Activated CD4-positive, alpha-beta T cell treated with anti-CD3 and anti-CD28 coated beads, Interleukin-2, amount 50 U/mL, for 48 hours (primary cell): ENCODE measurements at regions not wholly inside any gene's neighbourhood (a gene's known extent, or its start where the extent isn't known, plus 50 kb on each side); places are given as distances from the start of the nearest gene placed in this dataset.
"Not testable (repeated sequence)": the region's sequence is repeated elsewhere in the genome, so short reads cannot be mapped to it uniquely, and the experiment has no call there.

Experiments used
- DNase-seq, 2 experiments: peaks; one replicate each; pipeline ENCODE4 v3.0.0-alpha.2; 2020

GRCh38 chr2:104977958-104978357, 59.9 kb upstream of the MRPS9 start:
- no peak for DNase-seq

DNA sequence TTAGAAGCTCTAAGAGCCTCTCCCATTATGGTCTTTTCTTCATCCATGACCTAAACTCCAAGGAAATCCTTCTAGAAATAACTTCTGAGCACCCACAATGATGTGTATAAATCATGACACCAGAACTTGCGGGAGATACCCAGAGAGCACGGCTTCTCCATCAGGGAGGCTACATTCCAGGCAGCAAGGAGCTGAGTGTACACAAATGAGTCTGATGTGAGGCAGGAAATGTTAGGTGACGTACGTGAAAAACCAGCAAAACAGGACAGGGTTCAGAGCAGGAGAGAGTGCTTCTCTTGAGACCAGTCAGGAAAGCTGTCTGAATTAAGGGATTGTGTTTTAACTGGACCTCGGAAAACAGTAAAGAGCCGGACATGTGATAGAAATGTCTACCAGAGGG, 58.1 kb upstream of the MRPS9 start:
- DNase-seq = not testable (repeated sequence)

DNA sequence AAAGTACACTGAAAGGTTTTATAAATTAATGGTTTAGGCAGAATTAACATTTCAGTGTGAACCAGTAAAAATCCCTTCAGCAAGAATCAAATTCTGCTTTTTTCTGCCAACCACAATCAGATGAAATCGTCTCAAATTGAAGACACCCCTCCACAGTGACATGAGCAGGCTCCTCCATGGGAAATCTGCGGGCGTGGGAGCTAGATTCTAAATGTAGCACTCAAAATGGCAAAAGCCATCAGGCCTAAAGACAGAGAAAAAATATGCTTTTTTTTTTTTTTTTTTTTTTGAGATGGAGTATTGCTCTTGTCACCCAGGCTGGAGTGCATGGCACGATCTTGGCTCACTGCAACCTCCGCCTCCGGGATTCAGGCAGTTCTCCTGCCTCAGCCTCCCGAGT, 55.8 kb upstream of the MRPS9 start:
- DNase-seq = no peak
